ENCODE measurements at regions not wholly inside any gene's neighbourhood (a gene's known extent, or its start where the extent isn't known, plus 50 kb on each side); places are given as distances from the start of the nearest gene placed in this dataset.

DNA sequence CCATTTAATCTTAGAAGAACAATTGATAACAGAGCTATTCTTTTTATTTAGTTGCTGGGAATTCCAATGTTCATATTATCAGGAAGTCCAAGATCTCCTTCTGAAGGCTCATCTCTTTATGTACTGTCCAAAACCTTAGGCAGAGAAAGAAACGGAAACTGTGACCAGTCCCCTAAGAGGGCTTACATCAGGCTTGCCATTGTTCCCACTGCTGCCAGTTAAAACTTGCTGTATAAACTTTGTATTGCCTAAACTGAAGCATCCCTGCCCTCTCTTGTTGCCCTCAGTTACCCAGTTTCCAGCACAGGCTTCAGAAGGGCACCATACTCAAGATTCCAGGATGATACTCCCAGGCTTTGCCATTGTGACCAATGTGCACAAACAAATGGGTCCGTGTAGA lies 435.2 kb upstream of the NAALADL2 start:
- TF ChIP-seq, protein P1, sequence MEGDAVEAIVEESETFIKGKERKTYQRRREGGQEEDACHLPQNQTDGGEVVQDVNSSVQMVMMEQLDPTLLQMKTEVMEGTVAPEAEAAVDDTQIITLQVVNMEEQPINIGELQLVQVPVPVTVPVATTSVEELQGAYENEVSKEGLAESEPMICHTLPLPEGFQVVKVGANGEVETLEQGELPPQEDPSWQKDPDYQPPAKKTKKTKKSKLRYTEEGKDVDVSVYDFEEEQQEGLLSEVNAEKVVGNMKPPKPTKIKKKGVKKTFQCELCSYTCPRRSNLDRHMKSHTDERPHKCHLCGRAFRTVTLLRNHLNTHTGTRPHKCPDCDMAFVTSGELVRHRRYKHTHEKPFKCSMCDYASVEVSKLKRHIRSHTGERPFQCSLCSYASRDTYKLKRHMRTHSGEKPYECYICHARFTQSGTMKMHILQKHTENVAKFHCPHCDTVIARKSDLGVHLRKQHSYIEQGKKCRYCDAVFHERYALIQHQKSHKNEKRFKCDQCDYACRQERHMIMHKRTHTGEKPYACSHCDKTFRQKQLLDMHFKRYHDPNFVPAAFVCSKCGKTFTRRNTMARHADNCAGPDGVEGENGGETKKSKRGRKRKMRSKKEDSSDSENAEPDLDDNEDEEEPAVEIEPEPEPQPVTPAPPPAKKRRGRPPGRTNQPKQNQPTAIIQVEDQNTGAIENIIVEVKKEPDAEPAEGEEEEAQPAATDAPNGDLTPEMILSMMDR (IDR thresholded peaks at IDR 0.05) = no peak
- TF ChIP-seq POLR2A (IDR thresholded peaks at IDR 0.05) (no peak), POLR2AphosphoS5 (IDR thresholded peaks at IDR 0.05) (no peak)

Data from transverse colon (tissue), 4 donors.